K562 (cell line): ENCODE measurements at regions not wholly inside any gene's neighbourhood (a gene's known extent, or its start where the extent isn't known, plus 50 kb on each side); places are given as distances from the start of the nearest gene placed in this dataset.

Source experiments
- EP300 ChIP-seq: IDR thresholded peaks from 2 replicates; pipeline ENCODE4 v1.6.1; 2012; ENCODE audit warnings: low read length, improper control_type of control experiment
- SREBF2 ChIP-seq: sonication (generic); formaldehyde crosslinking; IDR thresholded peaks from 2 replicates; pipeline ENCODE4 v1.4.0; 2020; ENCODE audit warnings: mild to moderate bottlenecking, missing genetic modification reagents
- STAT5A ChIP-seq: IDR thresholded peaks from 2 replicates; pipeline ENCODE4 v1.6.1; 2012; ENCODE audit warnings: low read length, inconsistent platforms, borderline replicate concordance
- ZEB2 ChIP-seq: fragments of 450-650 bp; IDR thresholded peaks from 2 replicates; pipeline ENCODE4 v1.6.1; 2016
- TF ChIP-seq, protein P1 (sequence below): fragments of 250-450 bp; sonication (Bioruptor Pico); IDR thresholded peaks from 2 replicates; pipeline ENCODE4 v1.4.0; 2020; ENCODE audit warnings: mild to moderate bottlenecking, moderate library complexity

- TF ChIP-seq ZEB2: no peak
- no peak for TF ChIP-seq STAT5A
- TF ChIP-seq EP300: no peak
- TF ChIP-seq, protein P1, sequence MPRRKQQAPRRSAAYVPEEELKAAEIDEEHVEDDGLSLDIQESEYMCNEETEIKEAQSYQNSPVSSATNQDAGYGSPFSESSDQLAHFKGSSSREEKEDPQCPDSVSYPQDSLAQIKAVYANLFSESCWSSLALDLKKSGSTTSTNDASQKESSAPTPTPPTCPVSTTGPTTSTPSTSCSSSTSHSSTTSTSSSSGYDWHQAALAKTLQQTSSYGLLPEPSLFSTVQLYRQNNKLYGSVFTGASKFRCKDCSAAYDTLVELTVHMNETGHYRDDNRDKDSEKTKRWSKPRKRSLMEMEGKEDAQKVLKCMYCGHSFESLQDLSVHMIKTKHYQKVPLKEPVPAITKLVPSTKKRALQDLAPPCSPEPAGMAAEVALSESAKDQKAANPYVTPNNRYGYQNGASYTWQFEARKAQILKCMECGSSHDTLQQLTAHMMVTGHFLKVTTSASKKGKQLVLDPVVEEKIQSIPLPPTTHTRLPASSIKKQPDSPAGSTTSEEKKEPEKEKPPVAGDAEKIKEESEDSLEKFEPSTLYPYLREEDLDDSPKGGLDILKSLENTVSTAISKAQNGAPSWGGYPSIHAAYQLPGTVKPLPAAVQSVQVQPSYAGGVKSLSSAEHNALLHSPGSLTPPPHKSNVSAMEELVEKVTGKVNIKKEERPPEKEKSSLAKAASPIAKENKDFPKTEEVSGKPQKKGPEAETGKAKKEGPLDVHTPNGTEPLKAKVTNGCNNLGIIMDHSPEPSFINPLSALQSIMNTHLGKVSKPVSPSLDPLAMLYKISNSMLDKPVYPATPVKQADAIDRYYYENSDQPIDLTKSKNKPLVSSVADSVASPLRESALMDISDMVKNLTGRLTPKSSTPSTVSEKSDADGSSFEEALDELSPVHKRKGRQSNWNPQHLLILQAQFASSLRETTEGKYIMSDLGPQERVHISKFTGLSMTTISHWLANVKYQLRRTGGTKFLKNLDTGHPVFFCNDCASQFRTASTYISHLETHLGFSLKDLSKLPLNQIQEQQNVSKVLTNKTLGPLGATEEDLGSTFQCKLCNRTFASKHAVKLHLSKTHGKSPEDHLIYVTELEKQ: no peak
- TF ChIP-seq SREBF2 (CRISPR knock-in tag): no peak
These were observed 357.8 kb upstream of the MBL2 start for GRCh38 chr10:53130337-53130736.
